SH-SY5Y (cell line): ENCODE measurements at regions not wholly inside any gene's neighbourhood (a gene's known extent, or its start where the extent isn't known, plus 50 kb on each side); places are given as distances from the start of the nearest gene placed in this dataset.

Experiments used
- GATA2 ChIP-seq: IDR thresholded peaks from 2 replicates; pipeline ENCODE4 v1.6.1; 2011; ENCODE audit warnings: mild to moderate bottlenecking, low read depth, low read length
- GATA3 ChIP-seq: IDR thresholded peaks from 2 replicates; pipeline ENCODE4 v1.6.1; 2011; ENCODE audit warnings: low read depth, mild to moderate bottlenecking, low read length, moderate library complexity

DNA sequence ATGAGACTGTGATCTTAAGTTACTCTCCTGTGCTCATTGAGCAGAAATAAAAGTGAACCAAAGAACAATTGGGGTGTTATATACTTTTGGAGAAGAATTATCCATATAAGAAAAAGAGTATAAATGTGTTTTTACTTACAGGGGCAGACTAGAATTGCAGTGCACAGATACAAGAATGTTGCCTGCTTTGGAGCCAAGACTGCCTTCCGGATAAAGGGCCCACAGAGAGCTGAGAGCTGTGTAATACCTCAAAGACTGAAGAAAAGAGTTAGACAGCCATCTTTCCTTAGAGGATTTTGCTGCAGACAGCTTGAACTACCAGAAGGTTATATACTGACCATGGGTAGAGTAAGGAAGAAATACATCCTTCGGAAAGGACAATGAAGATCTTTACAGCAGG is 1235.5 kb upstream of the CITED2 start:
- TF ChIP-seq GATA2 = no peak
- TF ChIP-seq GATA3 = no peak
